ENCODE measurements at regions not wholly inside any gene's neighbourhood (a gene's known extent, or its start where the extent isn't known, plus 50 kb on each side); places are given as distances from the start of the nearest gene placed in this dataset.
"Not testable (repeated sequence)": the region's sequence is repeated elsewhere in the genome, so short reads cannot be mapped to it uniquely, and the experiment has no call there.

DNA sequence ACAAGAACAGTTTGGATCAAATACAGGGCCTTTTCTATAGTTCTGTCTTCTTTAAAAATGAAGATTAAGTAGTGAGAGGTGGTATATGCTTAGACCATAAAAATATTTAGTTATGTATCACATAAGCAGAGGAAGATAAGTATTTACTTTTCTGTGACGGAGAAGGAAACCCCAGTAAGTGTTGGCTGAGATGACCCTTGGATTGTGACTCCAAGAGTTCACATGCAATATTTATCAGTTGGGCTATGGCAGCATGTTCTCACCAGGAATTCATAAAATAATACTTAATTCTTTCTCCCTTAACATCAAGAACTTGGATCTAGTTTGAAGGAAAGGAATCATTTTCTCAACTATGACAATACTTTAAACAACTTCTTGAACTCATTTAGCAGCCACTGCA, 98.4 kb upstream of the TBX18 start:
- DNase-seq = no peak

DNA sequence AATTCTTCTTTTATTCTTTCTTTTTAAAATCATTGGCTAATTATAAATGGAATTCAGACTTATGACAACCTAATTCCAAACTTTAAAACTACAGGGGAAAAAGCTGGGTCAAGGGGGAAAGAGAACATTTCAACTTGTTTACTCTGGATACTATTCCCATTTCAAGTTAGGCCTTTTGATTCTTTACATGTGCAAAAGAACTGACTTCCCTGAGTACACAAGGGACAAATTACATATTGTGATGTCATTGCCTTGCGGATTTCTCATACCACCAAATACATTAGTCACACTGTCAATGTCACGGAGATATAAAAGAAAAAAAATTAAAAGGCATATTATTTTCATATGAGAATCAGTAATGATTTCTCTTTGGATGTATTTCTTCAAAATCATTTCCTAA, 96.5 kb upstream of the TBX18 start:
- no peak for DNase-seq

DNA sequence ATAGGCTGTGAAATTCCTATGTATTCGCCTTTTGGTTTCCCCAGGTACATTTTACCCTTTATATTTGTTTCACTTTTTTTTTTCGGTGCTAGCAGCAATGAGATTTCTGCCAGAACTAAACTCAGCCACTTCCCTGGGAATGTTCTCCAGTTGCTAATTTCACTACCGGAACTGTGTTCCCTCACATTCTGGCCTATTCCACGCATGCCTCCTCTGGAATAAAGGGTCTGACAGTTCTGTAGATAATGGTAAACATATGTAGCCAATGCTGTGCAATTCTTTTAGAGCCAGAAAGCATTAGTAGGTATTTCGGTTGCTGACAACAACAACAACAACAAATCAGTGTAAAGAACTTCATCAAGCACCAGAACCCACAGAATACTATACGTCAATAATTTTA, 96.1 kb upstream of the TBX18 start:
- DNase-seq = no peak

DNA sequence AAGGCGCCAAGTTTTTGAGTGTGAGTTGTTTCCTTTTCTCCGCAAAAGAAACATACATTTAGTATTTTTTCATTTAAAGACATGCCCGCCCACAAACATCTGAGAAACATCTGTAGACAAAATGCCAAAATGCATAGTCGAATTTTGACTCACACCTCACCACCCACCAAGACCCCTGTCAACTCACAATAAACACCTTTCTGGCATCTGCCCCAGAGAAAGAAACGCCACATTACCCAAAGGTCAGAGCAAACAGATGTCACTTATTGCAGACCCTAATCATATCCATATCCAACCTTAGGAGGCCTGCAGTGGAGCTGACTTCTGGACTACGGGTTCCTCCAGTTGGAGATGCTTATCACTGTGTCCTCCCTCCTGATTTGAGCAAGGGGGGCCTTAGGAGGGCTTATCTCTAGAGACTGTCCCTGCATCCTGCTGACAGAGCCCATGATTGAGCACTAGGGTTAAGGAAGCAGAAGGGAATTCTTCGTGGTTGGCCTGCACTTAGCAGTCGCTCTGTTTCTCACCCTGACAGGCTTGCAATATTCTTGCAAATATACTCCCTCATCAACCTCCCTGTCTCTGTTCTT, 90.5 kb upstream of the TBX18 start:
- no peak for DNase-seq

GRCh38 chr6:84853901-84854300, 89.5 kb upstream of the TBX18 start:
- DNase-seq = no peak

- no peak for DNase-seq
These were observed 84.6 kb upstream of the TBX18 start for GRCh38 chr6:84848960-84849359.

- no peak for DNase-seq
These were observed 83.2 kb upstream of the TBX18 start for GRCh38 chr6:84847390-84848160.

DNA sequence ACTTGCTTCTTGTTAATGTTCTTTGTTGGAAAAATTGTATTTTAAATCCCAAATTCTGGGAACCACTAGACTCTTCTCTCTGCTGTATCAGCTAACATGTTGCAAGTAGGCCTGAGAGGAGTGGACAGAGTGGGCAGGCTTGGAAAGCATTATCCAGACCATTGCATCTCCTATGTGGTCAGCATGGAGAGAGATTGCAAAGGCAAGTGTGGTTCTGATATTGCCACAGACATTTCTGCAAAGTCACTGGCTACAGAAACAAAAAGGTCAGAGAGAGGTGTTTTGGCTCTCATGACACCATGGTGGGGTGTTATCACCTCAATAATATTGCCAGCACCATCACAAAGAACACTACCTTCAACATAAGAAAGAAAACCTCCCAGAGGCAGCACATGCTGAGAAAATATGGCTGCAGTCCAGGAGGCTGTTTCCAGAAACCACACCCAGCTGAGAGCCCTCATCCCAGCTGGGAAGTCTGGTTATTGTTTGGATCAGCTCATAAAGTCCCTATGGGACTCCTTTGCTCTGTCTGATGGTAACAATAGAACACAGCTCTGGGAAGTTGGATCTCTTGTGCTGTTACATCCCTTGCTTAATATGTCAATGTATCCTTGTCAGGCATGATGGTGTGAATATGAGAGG, 78.2 kb upstream of the TBX18 start:
- DNase-seq = no peak

DNA sequence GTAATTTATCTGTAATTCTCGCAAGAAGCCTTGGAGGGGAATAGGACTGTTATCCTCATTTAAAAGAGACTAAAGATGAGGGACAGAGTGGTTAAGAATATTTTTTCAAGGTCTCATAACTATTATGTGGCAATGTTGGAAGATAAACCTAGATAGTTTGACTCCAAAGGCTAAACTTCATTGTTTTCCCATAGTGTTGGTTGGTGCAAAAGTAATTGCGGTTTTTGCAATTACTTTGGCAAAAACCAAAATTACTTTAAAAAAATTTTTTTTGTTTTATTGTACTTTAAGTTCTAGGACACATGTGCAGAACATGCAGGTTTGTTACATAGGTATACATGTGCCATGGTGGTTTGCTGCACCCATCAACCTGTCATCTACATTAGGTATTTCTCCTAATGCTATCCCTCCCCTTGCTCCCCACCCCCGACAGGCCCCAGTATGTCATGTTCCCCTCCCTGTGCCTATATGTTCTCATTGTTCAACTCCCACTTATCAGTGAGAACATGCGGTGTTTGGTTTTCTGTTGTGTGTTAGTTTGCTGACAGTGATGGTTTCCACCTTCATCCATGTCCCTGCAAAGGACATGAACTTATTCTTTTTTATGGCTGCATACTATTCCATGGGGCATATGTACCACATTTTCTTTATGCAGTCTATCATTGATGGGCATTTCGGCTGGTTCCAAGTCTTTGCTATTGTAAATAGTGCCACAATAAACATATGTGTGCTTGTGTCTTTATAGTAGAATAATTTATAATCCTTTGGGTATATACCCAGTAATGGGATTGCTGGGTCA, 72.9 kb upstream of the TBX18 start:
- DNase-seq = not testable (repeated sequence)

- no peak for DNase-seq
These were observed 72.0 kb upstream of the TBX18 start for GRCh38 chr6:84836366-84836765.

DNA sequence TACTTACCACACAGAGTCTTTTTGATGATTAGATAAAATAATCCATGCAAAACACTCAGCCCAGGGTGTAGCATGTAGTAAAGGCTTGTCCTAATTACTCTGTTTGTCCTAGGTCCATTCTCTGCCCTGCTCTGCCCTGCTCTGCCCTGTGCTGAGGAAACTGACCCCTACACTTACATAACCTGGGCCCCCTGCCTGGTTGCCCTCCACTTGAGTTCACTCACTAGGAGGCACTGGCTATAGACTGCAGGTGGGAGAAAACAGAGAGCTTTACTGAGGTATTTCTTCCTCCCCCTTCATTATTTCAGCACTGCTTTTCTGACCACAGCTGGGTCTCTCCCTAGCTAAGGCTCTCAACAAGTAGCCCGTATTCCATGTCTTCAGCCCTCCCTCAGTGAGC, 70.9 kb upstream of the TBX18 start:
- DNase-seq = no peak

- not testable (repeated sequence) for DNase-seq
These were observed 67.5 kb upstream of the TBX18 start for GRCh38 chr6:84831924-84832323.

DNA sequence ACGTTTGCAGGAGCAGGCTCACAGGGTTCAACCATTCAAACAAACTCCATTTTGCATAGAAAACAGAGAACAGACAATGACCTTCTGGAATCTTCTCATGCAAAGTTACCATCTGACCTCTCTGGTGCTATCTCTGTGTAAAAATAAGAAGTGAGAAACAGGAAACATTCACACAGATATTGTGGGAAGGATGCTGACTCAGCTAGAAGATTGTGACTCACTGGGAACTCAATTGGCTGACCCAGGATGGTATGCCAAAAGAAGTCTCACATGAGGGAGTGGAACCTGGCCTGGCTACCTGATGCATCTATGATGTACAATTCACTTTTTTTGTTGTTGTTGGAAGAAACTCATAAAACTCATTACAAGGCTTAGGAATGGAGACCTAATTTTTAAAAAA, 61.1 kb upstream of the TBX18 start:
- DNase-seq = no peak

- not testable (repeated sequence) for DNase-seq
These were observed 56.9 kb upstream of the TBX18 start for GRCh38 chr6:84821314-84821713.

GRCh38 chr6:84816741-84817140, 52.3 kb upstream of the TBX18 start:
- DNase-seq = no peak

- DNase-seq = no peak
These were observed 51.7 kb upstream of the TBX18 start for GRCh38 chr6:84815896-84816735.

Data from RPMI8226 (cell line).